Thymus (tissue), 11 donors: ENCODE measurements at regions not wholly inside any gene's neighbourhood (a gene's known extent, or its start where the extent isn't known, plus 50 kb on each side); places are given as distances from the start of the nearest gene placed in this dataset.

Source experiments
- DNase-seq, 9 donors: peaks; one replicate each; pipeline ENCODE4 v3.0.0-alpha.2; 2013; ENCODE audit warnings: low spot score in 9 of 9, low read depth in 6 of 9, missing footprints in 1 of 9
- H3K27ac ChIP-seq, 2 donors: one replicate each; pipeline ENCODE4 v1.5.1; 2013; ENCODE audit warnings: control low read depth in 1 of 2, low read depth in 1 of 2, low read length in 1 of 2, mild to moderate bottlenecking in 1 of 2, moderate library complexity in 1 of 2
- H3K27me3 ChIP-seq, 2 donors: one replicate each; pipeline ENCODE4 v1.5.1; 2013; ENCODE audit warnings: low read length in 1 of 2; ENCODE audit not compliant: control insufficient read depth in 2 of 2, insufficient read depth in 1 of 2
- H3K36me3 ChIP-seq, 2 donors: one replicate each; pipeline ENCODE4 v1.5.1; 2013; ENCODE audit warnings: low read length in 1 of 2, mild to moderate bottlenecking in 1 of 2, moderate library complexity in 1 of 2; ENCODE audit not compliant: control insufficient read depth in 2 of 2, insufficient read depth in 2 of 2
- H3K4me1 ChIP-seq, 2 donors: one replicate each; pipeline ENCODE4 v1.5.1; 2013; ENCODE audit warnings: low read length in 2 of 2; ENCODE audit not compliant: control insufficient read depth in 2 of 2, insufficient read depth in 2 of 2
- H3K4me3 ChIP-seq, 2 donors: one replicate each; pipeline ENCODE4 v1.5.1; 2013; ENCODE audit warnings: low read length in 2 of 2, control low read depth in 1 of 2, mild to moderate bottlenecking in 1 of 2
- H3K9me3 ChIP-seq, 2 donors: one replicate each; pipeline ENCODE4 v1.5.1; 2013; ENCODE audit warnings: low read length in 1 of 2, mild to moderate bottlenecking in 1 of 2; ENCODE audit not compliant: control insufficient read depth in 2 of 2, insufficient read depth in 1 of 2
- WGBS: extraction: QIAGEN DNeasy Blood & Tissue Kit; methylation state at CpG from one replicate; pipeline ENCODE4 v1.1.7; 2013; 5-methylcytosine and 5-hydroxymethylcytosine counted together
- donor health status: healthy.

DNA sequence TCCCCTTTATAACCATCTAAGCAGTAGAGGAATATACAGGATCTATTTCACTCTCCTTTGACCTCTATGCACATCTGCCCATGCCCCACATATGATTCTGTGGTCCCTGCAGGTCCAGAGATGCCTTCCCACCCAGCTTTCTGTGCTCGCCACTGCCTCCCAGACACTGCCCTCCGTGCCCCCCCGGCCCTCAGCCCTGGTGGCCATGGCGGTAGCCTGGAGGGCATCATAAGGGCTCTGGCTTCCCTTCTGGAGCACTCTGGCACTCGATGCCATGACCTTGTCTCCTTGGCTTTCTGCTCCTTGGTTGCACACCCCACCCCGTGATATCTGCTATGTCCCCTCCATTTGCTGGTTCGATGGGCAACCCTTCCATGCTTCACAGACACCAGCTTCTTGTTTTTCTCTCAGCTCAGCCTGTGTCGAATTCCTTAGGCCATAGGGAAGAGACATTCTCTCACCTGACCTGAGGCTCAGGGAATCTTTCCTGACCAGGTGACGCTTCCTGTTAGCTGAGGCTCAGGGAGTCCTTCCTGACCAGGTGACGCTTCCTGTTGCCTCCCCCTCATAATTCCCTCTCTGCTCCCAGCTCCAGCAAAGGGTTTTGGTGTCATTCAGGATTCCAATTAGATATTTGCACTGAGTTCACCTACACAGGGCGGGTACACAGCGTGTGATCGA is 100.4 kb upstream of the GLI3 start:
- DNase-seq: no peak
- Histone ChIP-seq H3K4me3 (no peak overlapping the region), H3K27ac (no peak overlapping the region), H3K9me3 (no peaks in the 10 kb centered on the region), H3K27me3 (no peaks in the 10 kb centered on the region), H3K36me3 (no peaks in the 10 kb centered on the region), H3K4me1 (no peaks in the 10 kb centered on the region)
- WGBS: 86% methylated on average over 13 of the region's 13 CpGs

DNA sequence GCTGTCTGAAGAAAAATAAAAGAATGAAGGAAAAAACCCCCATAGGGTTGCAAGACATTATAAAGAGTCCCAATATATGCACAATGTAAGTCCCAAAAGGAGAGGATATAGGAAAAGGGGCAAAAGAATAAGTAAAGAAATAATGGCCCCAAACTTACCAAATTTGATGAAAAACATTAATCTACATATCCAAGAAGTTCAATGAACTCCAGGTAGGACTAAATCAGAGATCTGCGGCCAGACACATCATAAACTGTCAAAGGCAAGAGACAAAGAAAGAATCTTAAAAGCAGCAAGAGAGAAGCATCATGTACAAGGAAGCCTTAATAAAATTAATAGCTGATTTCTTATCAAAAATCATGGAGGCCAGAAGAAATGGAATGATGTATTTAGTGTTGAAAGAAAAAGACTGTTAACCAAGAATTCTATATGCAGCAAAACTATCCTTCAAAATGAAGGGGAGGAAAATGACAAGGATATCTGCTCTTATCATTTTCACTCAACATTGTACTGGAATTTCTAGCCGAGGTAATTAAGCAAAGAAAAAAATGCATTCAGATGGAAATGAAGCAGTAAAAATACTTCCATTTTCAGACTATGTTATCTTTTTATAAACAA is 95.7 kb upstream of the GLI3 start:
- WGBS: 99% methylated on average over 2 of the region's 2 CpGs
- no peak overlapping the region for H3K27ac ChIP-seq
- H3K27me3 ChIP-seq: no peaks in the 10 kb centered on the region
- H3K4me3 ChIP-seq: no peak overlapping the region
- no peaks in the 10 kb centered on the region for H3K9me3 ChIP-seq
- H3K36me3 ChIP-seq: no peaks in the 10 kb centered on the region
- H3K4me1 ChIP-seq: no peaks in the 10 kb centered on the region
- no peak for DNase-seq

GRCh38 chr7:42319631-42320030 is 82.6 kb upstream of the GLI3 start:
- H3K36me3 ChIP-seq: no peaks in the 10 kb centered on the region

DNA sequence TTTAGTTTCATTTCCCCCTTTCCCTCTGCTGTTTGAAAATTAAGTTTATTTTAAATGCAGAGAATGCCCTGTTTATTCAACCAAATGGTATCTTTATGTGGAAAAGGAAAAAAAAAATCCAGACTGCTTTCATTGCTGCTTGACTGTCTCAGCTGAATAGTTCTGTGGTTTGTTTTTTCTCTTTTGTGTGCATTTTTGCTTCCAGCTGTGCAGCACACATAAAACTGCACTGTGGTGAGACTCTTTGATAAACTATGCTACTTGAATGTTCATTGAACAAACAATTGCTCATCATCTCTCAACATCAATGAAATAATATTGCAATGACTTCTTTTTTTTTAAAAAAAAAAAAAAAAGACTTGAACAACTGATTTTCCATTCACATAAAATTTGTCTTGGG is 78.6 kb upstream of the GLI3 start:
- no peaks in the 10 kb centered on the region for H3K27me3 ChIP-seq
- H3K36me3 ChIP-seq: no peaks in the 10 kb centered on the region
- H3K27ac ChIP-seq: no peak overlapping the region
- no peak overlapping the region for H3K4me3 ChIP-seq
- no peaks in the 10 kb centered on the region for H3K9me3 ChIP-seq
- H3K4me1 ChIP-seq: no peaks in the 10 kb centered on the region
- no peak for DNase-seq

More at GRCh38 chr7:42319631-42320030, 82.6 kb upstream of the GLI3 start:
- H3K4me1 ChIP-seq: no peaks in the 10 kb centered on the region
- H3K4me3 ChIP-seq: no peak overlapping the region
- no peak for DNase-seq
- H3K27me3 ChIP-seq: no peaks in the 10 kb centered on the region
- H3K9me3 ChIP-seq: no peaks in the 10 kb centered on the region
- no peak overlapping the region for H3K27ac ChIP-seq
- 78% methylated on average over 2 of the region's 2 CpGs for WGBS

DNA sequence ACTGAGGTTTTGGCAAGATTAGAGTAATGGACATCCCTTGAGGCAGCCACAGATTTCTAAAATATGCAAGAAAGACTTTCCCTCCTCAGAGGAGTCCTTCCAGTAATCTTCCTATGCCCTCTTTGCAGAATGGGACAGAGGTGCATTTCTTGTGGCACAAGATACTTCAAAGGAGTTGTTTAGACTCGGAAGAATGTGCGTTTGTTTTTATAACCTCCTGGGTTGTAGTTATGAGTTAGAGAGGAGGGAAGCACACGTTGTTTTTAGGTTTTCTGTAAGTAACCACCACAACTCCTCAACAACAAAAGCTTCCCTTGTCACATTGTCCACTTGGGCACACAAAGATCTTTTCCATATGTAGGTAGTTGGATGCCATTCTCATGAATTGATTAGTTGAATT is 78.1 kb upstream of the GLI3 start:
- Histone ChIP-seq H3K4me1 (no peaks in the 10 kb centered on the region), H3K9me3 (no peaks in the 10 kb centered on the region), H3K27ac (no peak overlapping the region), H3K27me3 (no peaks in the 10 kb centered on the region), H3K36me3 (no peaks in the 10 kb centered on the region), H3K4me3 (no peak overlapping the region)
- WGBS: 53% methylated on average over 3 of the region's 3 CpGs
- no peak for DNase-seq

- 92% methylated on average over 1 of the region's 1 CpG for WGBS
- no peaks in the 10 kb centered on the region for H3K4me1 ChIP-seq
- H3K9me3 ChIP-seq: no peaks in the 10 kb centered on the region
- H3K36me3 ChIP-seq: no peaks in the 10 kb centered on the region
- H3K27me3 ChIP-seq: no peaks in the 10 kb centered on the region
- H3K4me3 ChIP-seq: no peak overlapping the region
- no peak for DNase-seq
- H3K27ac ChIP-seq: no peak overlapping the region
These were observed 77.7 kb upstream of the GLI3 start for GRCh38 chr7:42314696-42315095.

- Histone ChIP-seq H3K27ac (no peak overlapping the region), H3K4me1 (no peaks in the 10 kb centered on the region), H3K9me3 (no peaks in the 10 kb centered on the region), H3K36me3 (no peaks in the 10 kb centered on the region), H3K4me3 (no peak overlapping the region), H3K27me3 (no peaks in the 10 kb centered on the region)
- DNase-seq: no peak
These were observed 74.2 kb upstream of the GLI3 start for GRCh38 chr7:42311195-42311594.

DNA sequence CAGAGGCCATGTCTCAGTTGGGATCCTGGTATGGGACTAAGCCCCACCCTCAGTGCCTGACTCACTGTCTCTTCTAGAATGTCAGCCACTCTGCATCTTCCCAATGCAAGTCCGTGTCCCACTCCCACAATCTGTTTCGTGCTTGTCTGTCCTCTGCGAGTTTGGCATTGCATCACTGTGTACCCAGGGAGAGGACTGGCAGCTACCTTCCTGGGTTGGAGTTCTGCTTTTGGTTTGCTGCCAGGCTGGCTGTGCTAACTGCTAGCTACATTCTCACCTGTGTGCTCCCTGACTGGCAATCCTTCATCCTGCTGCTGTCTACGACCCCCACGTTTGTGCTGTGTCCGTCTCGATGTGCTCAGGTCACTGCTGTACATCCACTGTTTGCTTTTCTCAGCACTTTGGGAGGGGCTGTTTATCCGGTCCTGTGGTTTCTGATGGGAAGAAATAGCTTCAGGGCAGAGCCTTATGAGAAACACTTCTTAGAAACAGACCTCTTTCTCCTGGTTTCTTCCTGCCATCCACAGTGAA is 56.0 kb upstream of the GLI3 start:
- no peak overlapping the region for H3K27ac ChIP-seq
- no peak overlapping the region for H3K4me3 ChIP-seq
- H3K4me1 ChIP-seq: no peaks in the 10 kb centered on the region
- no peaks in the 10 kb centered on the region for H3K9me3 ChIP-seq
- H3K27me3 ChIP-seq: no peaks in the 10 kb centered on the region
- H3K36me3 ChIP-seq: no peaks in the 10 kb centered on the region
- no peak for DNase-seq
- WGBS: 84% methylated on average over 8 of the region's 8 CpGs

- H3K36me3 ChIP-seq: no peaks in the 10 kb centered on the region
- 91% methylated on average over 1 of the region's 1 CpG for WGBS
- DNase-seq: no peak
- no peak overlapping the region for H3K4me3 ChIP-seq
- H3K4me1 ChIP-seq: no peaks in the 10 kb centered on the region
- H3K27ac ChIP-seq: no peak overlapping the region
- H3K9me3 ChIP-seq: no peaks in the 10 kb centered on the region
- H3K27me3 ChIP-seq: no peaks in the 10 kb centered on the region
These were observed 52.5 kb upstream of the GLI3 start for GRCh38 chr7:42289473-42289872.
